Liver (tissue), 7 donors: ENCODE measurements at regions not wholly inside any gene's neighbourhood (a gene's known extent, or its start where the extent isn't known, plus 50 kb on each side); places are given as distances from the start of the nearest gene placed in this dataset.

Experiments used
- DNase-seq: peaks from one replicate; pipeline ENCODE4 v3.0.0-alpha.2; 2017; ENCODE audit warnings: low spot score
- H3K27ac ChIP-seq, 2 donors: one replicate each; pipeline ENCODE4 v1.7.0; 2013; ENCODE audit warnings: inconsistent platforms in 2 of 2, low read length in 2 of 2, control low read depth in 1 of 2, low read depth in 1 of 2, mild to moderate bottlenecking in 1 of 2
- H3K27me3 ChIP-seq, 4 donors: one replicate each; pipeline versions ENCODE4 v1.6.1 to v1.7.0; 2013; ENCODE audit warnings: low read length in 3 of 4, inconsistent platforms in 1 of 4, mild to moderate bottlenecking in 1 of 4, moderate library complexity in 1 of 4; ENCODE audit not compliant: control insufficient read depth in 4 of 4, insufficient read depth in 4 of 4
- H3K36me3 ChIP-seq, 4 donors: one replicate each; pipeline versions ENCODE4 v1.6.1 to v1.7.0; 2013; ENCODE audit warnings: low read length in 3 of 4, mild to moderate bottlenecking in 3 of 4, low read depth in 1 of 4, moderate library complexity in 1 of 4; ENCODE audit not compliant: control insufficient read depth in 4 of 4, insufficient read depth in 3 of 4
- H3K4me1 ChIP-seq, 4 donors: one replicate each; pipeline versions ENCODE4 v1.6.1 to v1.7.0; 2013; ENCODE audit warnings: low read length in 3 of 4, mild to moderate bottlenecking in 3 of 4, moderate library complexity in 1 of 4; ENCODE audit not compliant: control insufficient read depth in 4 of 4, insufficient read depth in 4 of 4
- H3K4me3 ChIP-seq, 3 donors: one replicate each; pipeline versions ENCODE4 v1.6.1 to v1.7.0; 2013; ENCODE audit warnings: low read length in 3 of 3, control low read depth in 1 of 3, low read depth in 1 of 3, mild to moderate bottlenecking in 1 of 3
- H3K9ac ChIP-seq, 2 donors: one replicate each; pipeline ENCODE4 v1.7.0; 2013; ENCODE audit warnings: low read length in 2 of 2, mild to moderate bottlenecking in 2 of 2, moderate library complexity in 2 of 2, control low read depth in 1 of 2, low read depth in 1 of 2
- H3K9me3 ChIP-seq, 4 donors: one replicate each; pipeline versions ENCODE4 v1.6.1 to v1.7.0; 2013; ENCODE audit warnings: low read length in 3 of 4; ENCODE audit not compliant: control insufficient read depth in 4 of 4
- FOXA2 ChIP-seq: IDR thresholded peaks from 2 replicates; pipeline ENCODE4 v1.6.1; 2016; ENCODE audit warnings: antibody characterized with exemption
- GABPA ChIP-seq, 2 donors: IDR thresholded peaks in 1 of 2; conservative IDR thresholded peaks in 1 of 2; 2 replicates each; pipeline ENCODE4 v1.6.1; 2016; ENCODE audit warnings: antibody characterized with exemption in 2 of 2, mild to moderate bottlenecking in 1 of 2, moderate library complexity in 1 of 2
- HNF4A ChIP-seq, 2 donors: conservative IDR thresholded peaks; 2 replicates each; pipeline ENCODE4 v1.6.1; 2016; ENCODE audit warnings: antibody characterized with exemption in 2 of 2, mild to moderate bottlenecking in 2 of 2
- HNF4G ChIP-seq: IDR thresholded peaks from 2 replicates; pipeline ENCODE4 v1.6.1; 2016; ENCODE audit warnings: antibody characterized with exemption
- JUND ChIP-seq, 2 donors: IDR thresholded peaks; 2 replicates each; pipeline ENCODE4 v1.6.1; 2016; ENCODE audit warnings: antibody characterized with exemption in 2 of 2
- NR2F2 ChIP-seq: IDR thresholded peaks from 2 replicates; pipeline ENCODE4 v1.6.1; 2016; ENCODE audit warnings: antibody characterized with exemption
- RAD21 ChIP-seq, 2 donors: IDR thresholded peaks; 2 replicates each; pipeline ENCODE4 v1.6.1; 2016; ENCODE audit warnings: antibody characterized with exemption in 2 of 2, mild to moderate bottlenecking in 2 of 2
- RXRA ChIP-seq, 2 donors: IDR thresholded peaks; 2 replicates each; pipeline ENCODE4 v1.6.1; 2017 to 2018; ENCODE audit warnings: antibody characterized with exemption in 2 of 2, mild to moderate bottlenecking in 1 of 2
- SP1 ChIP-seq: IDR thresholded peaks from 2 replicates; pipeline ENCODE4 v1.6.1; 2018; ENCODE audit warnings: antibody characterized with exemption, mild to moderate bottlenecking
- TAF1 ChIP-seq: conservative IDR thresholded peaks from 2 replicates; pipeline ENCODE4 v1.6.1; 2016; ENCODE audit warnings: antibody characterized with exemption, mild to moderate bottlenecking
- YY1 ChIP-seq: IDR thresholded peaks from 2 replicates; pipeline ENCODE4 v1.6.1; 2016; ENCODE audit warnings: antibody characterized with exemption, mild to moderate bottlenecking
- WGBS: extraction: QIAGEN DNeasy Blood & Tissue Kit; methylation state at CpG from one replicate; pipeline ENCODE4 v1.1.7; 2013; 5-methylcytosine and 5-hydroxymethylcytosine counted together
- TF ChIP-seq, protein P1 (sequence below): IDR thresholded peaks from 2 replicates; pipeline ENCODE4 v1.6.1; 2016; ENCODE audit warnings: antibody characterized with exemption
- TF ChIP-seq, protein P2 (sequence below): IDR thresholded peaks from 2 replicates; pipeline ENCODE4 v1.6.1; 2016; ENCODE audit warnings: antibody characterized with exemption
- TF ChIP-seq, protein P3 (sequence below): IDR thresholded peaks from 2 replicates; pipeline ENCODE4 v1.6.1; 2016; ENCODE audit warnings: antibody characterized with exemption
- TF ChIP-seq, protein P4 (sequence below): IDR thresholded peaks from 2 replicates; pipeline ENCODE4 v1.6.1; 2016; ENCODE audit warnings: antibody characterized with exemption, mild to moderate bottlenecking
- donor health status: healthy.
- donor health status: healthy.
- donor health status: healthy.
- donor health status: healthy.

DNA sequence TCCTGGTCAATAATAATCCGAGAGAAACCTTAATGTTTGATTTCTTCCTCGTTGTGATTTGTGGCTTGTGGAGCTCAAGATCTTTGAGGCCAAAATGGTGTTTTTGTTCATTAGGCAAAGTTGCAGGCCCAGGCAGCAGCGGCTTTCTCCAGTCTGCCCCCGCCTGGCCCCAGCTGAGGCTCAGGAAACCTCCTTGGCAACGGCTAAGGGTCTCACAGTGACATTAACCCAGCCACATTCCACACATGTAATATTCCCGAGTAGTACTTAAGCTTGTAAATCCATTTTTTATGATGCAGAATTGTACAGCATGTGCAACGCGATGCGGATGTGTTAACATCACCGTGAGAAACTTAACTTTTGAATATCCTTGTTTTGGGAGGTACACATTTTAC lies 200.1 kb downstream of the BCL11A start:
- no peak for DNase-seq
- 71% methylated on average over 10 of the region's 10 CpGs for WGBS
- H3K4me1 ChIP-seq: no peaks in the 10 kb centered on the region

DNA sequence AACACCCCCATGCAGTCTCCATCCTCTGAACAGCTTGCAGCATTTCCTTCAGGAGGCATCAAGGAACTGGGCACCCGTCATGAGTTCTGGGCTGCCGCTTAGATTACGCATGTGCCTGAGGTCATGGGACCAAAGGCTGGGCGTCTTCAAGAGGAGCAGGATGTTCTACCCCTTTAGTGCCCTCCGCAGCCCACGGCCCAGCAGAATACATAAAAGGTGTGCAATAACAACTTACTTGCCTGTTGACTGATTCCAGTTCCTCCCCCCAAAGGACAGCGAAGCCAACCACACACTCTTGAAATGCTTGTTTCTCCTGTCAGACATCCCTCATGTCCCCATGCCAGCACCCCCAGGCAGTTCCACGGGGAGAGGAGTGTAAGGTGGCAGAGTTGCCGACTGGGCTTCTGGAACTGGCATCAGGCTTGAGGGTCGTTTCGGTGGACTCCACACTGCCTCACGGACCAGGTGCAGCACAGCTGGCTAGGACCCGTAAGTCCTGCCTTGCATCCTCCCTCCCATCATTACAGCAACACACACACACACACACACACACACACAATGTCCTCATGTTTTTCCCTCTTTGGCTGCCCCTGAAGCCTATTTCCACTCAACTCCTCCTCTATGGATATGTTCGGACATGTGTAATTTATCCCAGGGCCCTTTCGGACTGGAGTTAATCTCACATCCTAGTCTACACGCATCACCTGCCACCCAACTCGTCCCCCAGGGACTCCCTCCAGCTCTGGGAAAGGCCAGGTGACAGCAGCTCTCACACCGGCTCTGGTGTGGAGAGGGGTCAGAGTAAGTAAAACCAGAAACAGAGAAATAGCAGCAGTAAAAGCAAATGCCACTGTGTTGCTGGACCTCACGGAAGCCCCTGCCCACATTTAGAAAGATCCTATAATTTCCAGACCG lies 200.7 kb downstream of the BCL11A start:
- TF ChIP-seq RAD21 (IDR thresholded peaks at IDR 0.05) (no peak), JUND (IDR thresholded peaks at IDR 0.05) (no peak), RXRA (IDR thresholded peaks at IDR 0.05) (no peak), HNF4A (conservative IDR thresholded peaks at IDR 0.05) (no peak), HNF4G (no peak), YY1 (no peak), NR2F2 (no peak), SP1 (no peak), GABPA (IDR thresholded peaks at IDR 0.05 in 1 of 2, conservative IDR thresholded peaks at IDR 0.05 in 1 of 2) (no peak), TAF1 (no peak), FOXA2 (no peak)
- TF ChIP-seq, protein P1, sequence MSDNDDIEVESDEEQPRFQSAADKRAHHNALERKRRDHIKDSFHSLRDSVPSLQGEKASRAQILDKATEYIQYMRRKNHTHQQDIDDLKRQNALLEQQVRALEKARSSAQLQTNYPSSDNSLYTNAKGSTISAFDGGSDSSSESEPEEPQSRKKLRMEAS: no peak
- TF ChIP-seq, protein P2, sequence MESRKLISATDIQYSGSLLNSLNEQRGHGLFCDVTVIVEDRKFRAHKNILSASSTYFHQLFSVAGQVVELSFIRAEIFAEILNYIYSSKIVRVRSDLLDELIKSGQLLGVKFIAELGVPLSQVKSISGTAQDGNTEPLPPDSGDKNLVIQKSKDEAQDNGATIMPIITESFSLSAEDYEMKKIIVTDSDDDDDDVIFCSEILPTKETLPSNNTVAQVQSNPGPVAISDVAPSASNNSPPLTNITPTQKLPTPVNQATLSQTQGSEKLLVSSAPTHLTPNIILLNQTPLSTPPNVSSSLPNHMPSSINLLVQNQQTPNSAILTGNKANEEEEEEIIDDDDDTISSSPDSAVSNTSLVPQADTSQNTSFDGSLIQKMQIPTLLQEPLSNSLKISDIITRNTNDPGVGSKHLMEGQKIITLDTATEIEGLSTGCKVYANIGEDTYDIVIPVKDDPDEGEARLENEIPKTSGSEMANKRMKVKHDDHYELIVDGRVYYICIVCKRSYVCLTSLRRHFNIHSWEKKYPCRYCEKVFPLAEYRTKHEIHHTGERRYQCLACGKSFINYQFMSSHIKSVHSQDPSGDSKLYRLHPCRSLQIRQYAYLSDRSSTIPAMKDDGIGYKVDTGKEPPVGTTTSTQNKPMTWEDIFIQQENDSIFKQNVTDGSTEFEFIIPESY: no peak
- TF ChIP-seq, protein P3, sequence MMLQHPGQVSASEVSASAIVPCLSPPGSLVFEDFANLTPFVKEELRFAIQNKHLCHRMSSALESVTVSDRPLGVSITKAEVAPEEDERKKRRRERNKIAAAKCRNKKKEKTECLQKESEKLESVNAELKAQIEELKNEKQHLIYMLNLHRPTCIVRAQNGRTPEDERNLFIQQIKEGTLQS: no peak
- TF ChIP-seq, protein P4, sequence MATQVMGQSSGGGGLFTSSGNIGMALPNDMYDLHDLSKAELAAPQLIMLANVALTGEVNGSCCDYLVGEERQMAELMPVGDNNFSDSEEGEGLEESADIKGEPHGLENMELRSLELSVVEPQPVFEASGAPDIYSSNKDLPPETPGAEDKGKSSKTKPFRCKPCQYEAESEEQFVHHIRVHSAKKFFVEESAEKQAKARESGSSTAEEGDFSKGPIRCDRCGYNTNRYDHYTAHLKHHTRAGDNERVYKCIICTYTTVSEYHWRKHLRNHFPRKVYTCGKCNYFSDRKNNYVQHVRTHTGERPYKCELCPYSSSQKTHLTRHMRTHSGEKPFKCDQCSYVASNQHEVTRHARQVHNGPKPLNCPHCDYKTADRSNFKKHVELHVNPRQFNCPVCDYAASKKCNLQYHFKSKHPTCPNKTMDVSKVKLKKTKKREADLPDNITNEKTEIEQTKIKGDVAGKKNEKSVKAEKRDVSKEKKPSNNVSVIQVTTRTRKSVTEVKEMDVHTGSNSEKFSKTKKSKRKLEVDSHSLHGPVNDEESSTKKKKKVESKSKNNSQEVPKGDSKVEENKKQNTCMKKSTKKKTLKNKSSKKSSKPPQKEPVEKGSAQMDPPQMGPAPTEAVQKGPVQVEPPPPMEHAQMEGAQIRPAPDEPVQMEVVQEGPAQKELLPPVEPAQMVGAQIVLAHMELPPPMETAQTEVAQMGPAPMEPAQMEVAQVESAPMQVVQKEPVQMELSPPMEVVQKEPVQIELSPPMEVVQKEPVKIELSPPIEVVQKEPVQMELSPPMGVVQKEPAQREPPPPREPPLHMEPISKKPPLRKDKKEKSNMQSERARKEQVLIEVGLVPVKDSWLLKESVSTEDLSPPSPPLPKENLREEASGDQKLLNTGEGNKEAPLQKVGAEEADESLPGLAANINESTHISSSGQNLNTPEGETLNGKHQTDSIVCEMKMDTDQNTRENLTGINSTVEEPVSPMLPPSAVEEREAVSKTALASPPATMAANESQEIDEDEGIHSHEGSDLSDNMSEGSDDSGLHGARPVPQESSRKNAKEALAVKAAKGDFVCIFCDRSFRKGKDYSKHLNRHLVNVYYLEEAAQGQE: no peak
- H3K9ac ChIP-seq: no peak overlapping the region
- H3K4me3 ChIP-seq: no peak overlapping the region
- H3K4me1 ChIP-seq: no peaks in the 10 kb centered on the region
- H3K36me3 ChIP-seq: no peaks in the 10 kb centered on the region
- no peak overlapping the region for H3K27ac ChIP-seq
- no peaks in the 10 kb centered on the region for H3K27me3 ChIP-seq
- no peak for DNase-seq
- no peaks in the 10 kb centered on the region for H3K9me3 ChIP-seq
- 86% methylated on average over 20 of the region's 20 CpGs for WGBS

More for the DNA sequence above, 200.1 kb downstream of the BCL11A start:
- no peak overlapping the region for H3K9ac ChIP-seq
- no peaks in the 10 kb centered on the region for H3K9me3 ChIP-seq
- H3K27me3 ChIP-seq: no peaks in the 10 kb centered on the region
- TF ChIP-seq, protein P3: no peak
- H3K36me3 ChIP-seq: no peaks in the 10 kb centered on the region
- no peak overlapping the region for H3K4me3 ChIP-seq
- no peak overlapping the region for H3K27ac ChIP-seq
